HEK293 (cell line): ENCODE measurements at regions not wholly inside any gene's neighbourhood (a gene's known extent, or its start where the extent isn't known, plus 50 kb on each side); places are given as distances from the start of the nearest gene placed in this dataset.

Experiments used
- CTCF ChIA-PET: fragments of 350-600 bp; formaldehyde crosslinking; extraction: SDS; loops from one replicate; lab custom pipeline; 2021; ENCODE audit warnings: antibody characterized with exemption; lab: Yijun Ruan, JAX
- POLR2A ChIA-PET: fragments of 300-600 bp; formaldehyde crosslinking; extraction: SDS; loops from one replicate; lab custom pipeline; 2020; ENCODE audit warnings: antibody characterized with exemption, inconsistent platforms; lab: Yijun Ruan, JAX
- H3K27ac ChIP-seq: fragments of 200-500 bp; sonication (Bioruptor generic); 2 replicates; pipeline ENCODE4 v1.5.1; 2014; ENCODE audit warnings: low read depth, low read length, control low read depth, inconsistent platforms; ENCODE audit errors: extremely low read depth
- H3K36me3 ChIP-seq, 2 experiments: fragments of 200-500 bp in 1 of 2; sonication (Bioruptor generic) in 1 of 2; 1 replicate in 1 of 2; 2 replicates in 1 of 2; pipeline ENCODE4 v1.5.1; 2014 to 2017; ENCODE audit warnings: inconsistent platforms in 2 of 2, low read length in 2 of 2; ENCODE audit not compliant: control insufficient read depth in 2 of 2, insufficient read depth in 1 of 2
- H3K4me1 ChIP-seq: fragments of 200-500 bp; sonication (Bioruptor generic); 2 replicates; pipeline ENCODE4 v1.5.1; 2014; ENCODE audit warnings: mild to moderate bottlenecking, low read length, inconsistent platforms; ENCODE audit not compliant: control insufficient read depth, insufficient read depth
- H3K4me3 ChIP-seq: 2 replicates; pipeline ENCODE4 v1.5.1; 2011; ENCODE audit warnings: low read depth, mild to moderate bottlenecking, control low read depth, low read length, moderate library complexity
- H3K9me3 ChIP-seq: fragments of 200-500 bp; sonication (Bioruptor generic); 2 replicates; pipeline ENCODE4 v1.5.1; 2014; ENCODE audit warnings: low read depth, low read length, inconsistent platforms; ENCODE audit not compliant: control insufficient read depth, insufficient read depth
- GFI1B ChIP-seq: fragments of 450-650 bp; formaldehyde crosslinking; IDR thresholded peaks from 2 replicates; pipeline ENCODE4 v1.5.1; 2016; ENCODE audit warnings: missing biosample characterization, missing genetic modification characterization
- GLIS1 ChIP-seq: fragments of 450-650 bp; formaldehyde crosslinking; IDR thresholded peaks from 2 replicates; pipeline ENCODE4 v1.5.1; 2016; ENCODE audit warnings: missing biosample characterization, missing genetic modification characterization
- HOXA7 ChIP-seq: sonication (generic); formaldehyde crosslinking; IDR thresholded peaks from 2 replicates; pipeline ENCODE4 v1.8.1; 2022; ENCODE audit warnings: missing genetic modification reagents, borderline replicate concordance
- MZF1 ChIP-seq: fragments of 450-650 bp; formaldehyde crosslinking; IDR thresholded peaks from 2 replicates; pipeline ENCODE4 v1.5.1; 2017; ENCODE audit warnings: missing biosample characterization, missing genetic modification characterization, borderline replicate concordance
- OSR2 ChIP-seq: fragments of 450-650 bp; formaldehyde crosslinking; IDR thresholded peaks from 2 replicates; pipeline ENCODE4 v1.5.1; 2016; ENCODE audit warnings: missing biosample characterization, missing genetic modification characterization
- PBX3 ChIP-seq: sonication (generic); formaldehyde crosslinking; IDR thresholded peaks from 2 replicates; pipeline ENCODE4 v1.8.1; 2022; ENCODE audit warnings: mild to moderate bottlenecking, moderate library complexity, missing genetic modification reagents
- SP7 ChIP-seq: fragments of 450-650 bp; formaldehyde crosslinking; IDR thresholded peaks from 2 replicates; pipeline ENCODE4 v1.5.1; 2016; ENCODE audit warnings: missing biosample characterization, missing genetic modification characterization
- ZNF121 ChIP-seq: fragments of 450-650 bp; formaldehyde crosslinking; IDR thresholded peaks from 2 replicates; pipeline ENCODE4 v1.5.1; 2016; ENCODE audit warnings: missing biosample characterization, missing genetic modification characterization
- ZNF146 ChIP-seq: fragments of 450-650 bp; formaldehyde crosslinking; IDR thresholded peaks from 2 replicates; pipeline ENCODE4 v1.5.1; 2016; ENCODE audit warnings: missing biosample characterization, missing genetic modification characterization
- ZNF202 ChIP-seq: fragments of 450-650 bp; formaldehyde crosslinking; IDR thresholded peaks from 2 replicates; pipeline ENCODE4 v1.5.1; 2016; ENCODE audit warnings: missing biosample characterization, missing genetic modification characterization, borderline replicate concordance
- ZNF214 ChIP-seq: fragments of 450-650 bp; formaldehyde crosslinking; IDR thresholded peaks from 2 replicates; pipeline ENCODE4 v1.5.1; 2017; ENCODE audit warnings: missing biosample characterization, mild to moderate bottlenecking, missing genetic modification characterization, borderline replicate concordance
- ZNF223 ChIP-seq: fragments of 450-650 bp; formaldehyde crosslinking; IDR thresholded peaks from 2 replicates; pipeline ENCODE4 v1.5.1; 2016; ENCODE audit warnings: missing biosample characterization, missing genetic modification characterization
- ZNF350 ChIP-seq: fragments of 450-650 bp; formaldehyde crosslinking; IDR thresholded peaks from 2 replicates; pipeline ENCODE4 v1.5.0; 2017; ENCODE audit warnings: missing biosample characterization, mild to moderate bottlenecking, missing genetic modification characterization
- ZNF394 ChIP-seq: fragments of 450-650 bp; formaldehyde crosslinking; IDR thresholded peaks from 2 replicates; pipeline ENCODE4 v1.5.1; 2016; ENCODE audit warnings: missing biosample characterization, missing genetic modification characterization, mild to moderate bottlenecking, moderate library complexity, borderline replicate concordance
- ZNF416 ChIP-seq: fragments of 450-650 bp; formaldehyde crosslinking; IDR thresholded peaks from 2 replicates; pipeline ENCODE4 v1.5.1; 2016; ENCODE audit warnings: missing biosample characterization, missing genetic modification characterization
- ZNF423 ChIP-seq: fragments of 450-650 bp; formaldehyde crosslinking; IDR thresholded peaks from 2 replicates; pipeline ENCODE4 v1.5.1; 2016; ENCODE audit warnings: missing biosample characterization, missing genetic modification characterization
- ZNF473 ChIP-seq: fragments of 450-650 bp; formaldehyde crosslinking; IDR thresholded peaks from 2 replicates; pipeline ENCODE4 v1.5.1; 2017; ENCODE audit warnings: missing biosample characterization, missing genetic modification characterization
- ZNF501 ChIP-seq: fragments of 450-650 bp; formaldehyde crosslinking; IDR thresholded peaks from 2 replicates; pipeline ENCODE4 v1.5.1; 2016; ENCODE audit warnings: missing biosample characterization, missing genetic modification characterization
- ZNF510 ChIP-seq: fragments of 450-650 bp; formaldehyde crosslinking; IDR thresholded peaks from 2 replicates; pipeline ENCODE4 v1.5.1; 2018; ENCODE audit warnings: mild to moderate bottlenecking, missing genetic modification characterization, missing biosample characterization; ENCODE audit not compliant: insufficient replicate concordance
- ZNF518A ChIP-seq: fragments of 450-650 bp; formaldehyde crosslinking; conservative IDR thresholded peaks from 2 replicates; pipeline ENCODE4 v1.5.1; 2016; ENCODE audit warnings: low read depth, missing biosample characterization, missing genetic modification characterization
- ZNF580 ChIP-seq: fragments of 450-650 bp; formaldehyde crosslinking; IDR thresholded peaks from 2 replicates; pipeline ENCODE4 v1.5.1; 2016; ENCODE audit warnings: missing biosample characterization, missing genetic modification characterization
- ZNF596 ChIP-seq: fragments of 450-650 bp; IDR thresholded peaks from 2 replicates; pipeline ENCODE4 v1.5.0; 2018; ENCODE audit warnings: missing biosample characterization, mild to moderate bottlenecking, missing genetic modification characterization, moderate library complexity
- ZNF600 ChIP-seq: fragments of 450-650 bp; formaldehyde crosslinking; IDR thresholded peaks from 2 replicates; pipeline ENCODE4 v1.5.1; 2016; ENCODE audit warnings: missing biosample characterization, missing genetic modification characterization
- ZNF654 ChIP-seq: fragments of 450-650 bp; formaldehyde crosslinking; IDR thresholded peaks from 2 replicates; pipeline ENCODE4 v1.5.1; 2016; ENCODE audit warnings: low read depth, missing biosample characterization, missing genetic modification characterization
- ZNF701 ChIP-seq: fragments of 450-650 bp; formaldehyde crosslinking; IDR thresholded peaks from 2 replicates; pipeline ENCODE4 v1.5.1; 2016; ENCODE audit warnings: missing biosample characterization, missing genetic modification characterization
- ZNF704 ChIP-seq: fragments of 450-650 bp; formaldehyde crosslinking; IDR thresholded peaks from 2 replicates; pipeline ENCODE4 v1.5.1; 2016; ENCODE audit warnings: missing biosample characterization, missing genetic modification characterization
- ZNF776 ChIP-seq: fragments of 450-650 bp; formaldehyde crosslinking; IDR thresholded peaks from 2 replicates; pipeline ENCODE4 v1.5.0; 2017; ENCODE audit warnings: missing biosample characterization, missing genetic modification characterization, borderline replicate concordance
- ZNF785 ChIP-seq: fragments of 450-650 bp; formaldehyde crosslinking; IDR thresholded peaks from 2 replicates; pipeline ENCODE4 v1.5.1; 2016; ENCODE audit warnings: missing biosample characterization, missing genetic modification characterization
- ZNF843 ChIP-seq: fragments of 450-650 bp; formaldehyde crosslinking; IDR thresholded peaks from 2 replicates; pipeline ENCODE4 v1.5.1; 2016; ENCODE audit warnings: missing biosample characterization, missing genetic modification characterization
- TF ChIP-seq, protein P1 (sequence below): fragments of 450-650 bp; IDR thresholded peaks from 2 replicates; pipeline ENCODE4 v1.5.1; 2018; ENCODE audit warnings: missing biosample characterization, mild to moderate bottlenecking, missing genetic modification characterization

DNA sequence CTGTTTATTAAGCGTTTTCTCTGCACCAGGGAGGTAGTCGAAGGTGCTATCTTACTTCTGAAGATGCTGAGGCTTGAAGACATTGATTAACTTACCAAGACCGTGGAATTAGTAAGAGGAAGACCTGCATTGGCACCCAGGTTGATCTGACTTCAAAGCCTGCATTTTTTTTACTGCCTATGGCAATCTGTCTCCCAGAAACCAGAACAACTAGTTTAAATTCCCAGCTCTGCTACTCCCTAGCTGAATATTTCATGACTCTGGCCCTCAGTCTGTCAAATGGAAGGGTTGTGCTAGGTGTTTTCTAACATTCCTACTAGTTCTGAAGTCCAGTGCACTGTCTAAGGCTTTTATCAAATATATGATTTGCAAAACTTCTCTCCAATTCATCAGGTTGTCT is 52.0 kb upstream of the GRAMD1B start:
- H3K36me3 ChIP-seq = no peaks in the 10 kb centered on the region
- no peaks in the 10 kb centered on the region for H3K9me3 ChIP-seq
- no peak overlapping the region for H3K27ac ChIP-seq
- H3K4me3 ChIP-seq = no peak overlapping the region
- no peaks in the 10 kb centered on the region; the same call in 1 of the 2 replicates for H3K4me1 ChIP-seq
- CTCF ChIA-PET = no interaction called here
- POLR2A ChIA-PET = no interaction called here
- TF ChIP-seq ZNF600 (tag by site-specific recombination) (no peak), ZNF223 (tag by site-specific recombination) (no peak), ZNF501 (tag by site-specific recombination) (no peak), MZF1 (no peak), ZNF843 (tag by site-specific recombination) (no peak), ZNF701 (tag by site-specific recombination) (no peak), ZNF776 (tag by site-specific recombination) (no peak), ZNF121 (tag by site-specific recombination) (no peak), ZNF146 (no peak), ZNF654 (tag by site-specific recombination) (no peak), ZNF704 (tag by site-specific recombination) (no peak), GLIS1 (tag by site-specific recombination) (no peak), ZNF596 (tag by site-specific recombination) (no peak), ZNF510 (tag by site-specific recombination) (no peak), ZNF214 (tag by site-specific recombination) (no peak), ZNF416 (no peak), ZNF423 (tag by site-specific recombination) (no peak), SP7 (tag by site-specific recombination) (no peak)
- TF ChIP-seq, protein P1, sequence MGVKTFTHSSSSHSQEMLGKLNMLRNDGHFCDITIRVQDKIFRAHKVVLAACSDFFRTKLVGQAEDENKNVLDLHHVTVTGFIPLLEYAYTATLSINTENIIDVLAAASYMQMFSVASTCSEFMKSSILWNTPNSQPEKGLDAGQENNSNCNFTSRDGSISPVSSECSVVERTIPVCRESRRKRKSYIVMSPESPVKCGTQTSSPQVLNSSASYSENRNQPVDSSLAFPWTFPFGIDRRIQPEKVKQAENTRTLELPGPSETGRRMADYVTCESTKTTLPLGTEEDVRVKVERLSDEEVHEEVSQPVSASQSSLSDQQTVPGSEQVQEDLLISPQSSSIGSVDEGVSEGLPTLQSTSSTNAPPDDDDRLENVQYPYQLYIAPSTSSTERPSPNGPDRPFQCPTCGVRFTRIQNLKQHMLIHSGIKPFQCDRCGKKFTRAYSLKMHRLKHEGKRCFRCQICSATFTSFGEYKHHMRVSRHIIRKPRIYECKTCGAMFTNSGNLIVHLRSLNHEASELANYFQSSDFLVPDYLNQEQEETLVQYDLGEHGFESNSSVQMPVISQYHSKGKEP (tag by site-specific recombination) = no peak

- ChIA-PET CTCF (interaction anchor here (0.7 kb wide), 1 partner anchor 35 kb away, joined by 3 read pairs; no protein-coding TSS in a partner anchor), POLR2A (no interaction called here)
- no peaks in the 10 kb centered on the region for H3K9me3 ChIP-seq
- no peak overlapping the region for H3K4me3 ChIP-seq
- no peak overlapping the region for H3K27ac ChIP-seq
- no peaks in the 10 kb centered on the region; the same call in 1 of the 2 replicates for H3K4me1 ChIP-seq
- H3K36me3 ChIP-seq = no peaks in the 10 kb centered on the region
- TF ChIP-seq OSR2 (no peak), HOXA7 (CRISPR knock-in tag) (no peak), ZNF785 (tag by site-specific recombination) (no peak), ZNF202 (no peak), GFI1B (tag by site-specific recombination) (no peak), ZNF394 (tag by site-specific recombination) (no peak), ZNF350 (tag by site-specific recombination) (no peak), ZNF580 (tag by site-specific recombination) (no peak), PBX3 (CRISPR knock-in tag) (no peak), ZNF518A (tag by site-specific recombination) (no peak), ZNF473 (tag by site-specific recombination) (no peak)
Measured at GRCh38 chr11:123377355-123377754, 52.7 kb upstream of the GRAMD1B start.
